ENCODE measurements at regions not wholly inside any gene's neighbourhood (a gene's known extent, or its start where the extent isn't known, plus 50 kb on each side); places are given as distances from the start of the nearest gene placed in this dataset.

DNA sequence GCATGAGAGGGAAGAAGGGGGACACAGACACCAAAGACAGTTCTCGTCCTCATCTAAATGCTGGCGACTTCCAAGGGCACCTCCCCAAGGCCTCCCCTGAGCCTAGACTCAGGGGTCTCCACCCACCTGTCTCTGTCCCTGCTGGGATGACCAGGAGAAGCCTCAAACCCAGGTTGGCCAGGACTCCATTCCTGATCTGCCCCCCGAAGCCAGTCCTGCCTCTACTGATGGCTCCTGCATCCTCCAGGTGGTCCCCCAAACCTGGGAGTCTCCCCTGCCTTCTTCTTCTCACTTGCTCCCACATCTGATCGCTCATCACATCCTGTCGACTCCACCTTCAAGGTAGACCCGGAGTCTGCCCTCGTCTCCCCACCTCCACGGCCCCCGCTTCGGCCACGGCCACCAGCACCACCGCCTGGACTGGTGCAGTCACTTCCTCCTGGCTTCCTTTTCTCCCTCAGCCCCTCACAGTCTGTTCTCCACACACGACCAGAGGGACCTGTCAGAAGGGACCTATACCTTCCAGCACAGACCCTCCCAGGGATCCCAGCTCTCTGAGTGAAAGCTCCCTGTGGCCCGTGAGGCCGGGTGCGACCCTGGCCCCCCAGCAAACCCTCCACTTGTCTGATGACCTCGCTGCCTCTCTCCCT, 92.1 kb downstream of the CEBPB start:
- H3K9ac ChIP-seq (ENCODE audit: low read length): no peak overlapping the region
- TF ChIP-seq, protein P1, sequence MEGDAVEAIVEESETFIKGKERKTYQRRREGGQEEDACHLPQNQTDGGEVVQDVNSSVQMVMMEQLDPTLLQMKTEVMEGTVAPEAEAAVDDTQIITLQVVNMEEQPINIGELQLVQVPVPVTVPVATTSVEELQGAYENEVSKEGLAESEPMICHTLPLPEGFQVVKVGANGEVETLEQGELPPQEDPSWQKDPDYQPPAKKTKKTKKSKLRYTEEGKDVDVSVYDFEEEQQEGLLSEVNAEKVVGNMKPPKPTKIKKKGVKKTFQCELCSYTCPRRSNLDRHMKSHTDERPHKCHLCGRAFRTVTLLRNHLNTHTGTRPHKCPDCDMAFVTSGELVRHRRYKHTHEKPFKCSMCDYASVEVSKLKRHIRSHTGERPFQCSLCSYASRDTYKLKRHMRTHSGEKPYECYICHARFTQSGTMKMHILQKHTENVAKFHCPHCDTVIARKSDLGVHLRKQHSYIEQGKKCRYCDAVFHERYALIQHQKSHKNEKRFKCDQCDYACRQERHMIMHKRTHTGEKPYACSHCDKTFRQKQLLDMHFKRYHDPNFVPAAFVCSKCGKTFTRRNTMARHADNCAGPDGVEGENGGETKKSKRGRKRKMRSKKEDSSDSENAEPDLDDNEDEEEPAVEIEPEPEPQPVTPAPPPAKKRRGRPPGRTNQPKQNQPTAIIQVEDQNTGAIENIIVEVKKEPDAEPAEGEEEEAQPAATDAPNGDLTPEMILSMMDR (IDR thresholded peaks at IDR 0.05; ENCODE audit: low read depth, low read length): no peak
- TF ChIP-seq EZH2phosphoT487 (IDR thresholded peaks at IDR 0.05; ENCODE audit: low read depth): no peak
- H3K27ac ChIP-seq (ENCODE audit: low read length): no peak overlapping the region
- H3K4me2 ChIP-seq (ENCODE audit: low read length): no peak overlapping the region
- peaks cover 32% of the 10 kb centered on the region for H3K4me1 ChIP-seq (ENCODE audit: low read length)
- 0 out of 2 replicates have a peak, but pooled peaks cover 3% of the 10 kb centered on the region for H3K27me3 ChIP-seq (ENCODE audit: low read depth, low read length)
- H3K36me3 ChIP-seq (replicated peaks; ENCODE audit: low read depth, low read length): no peaks in the 10 kb centered on the region
- no peaks in the 10 kb centered on the region for H3K9me3 ChIP-seq (ENCODE audit: insufficient read depth, low read length)
- H3K4me3 ChIP-seq (ENCODE audit: low read length): no peak overlapping the region
- H2AFZ ChIP-seq (ENCODE audit: low read depth, low read length): no peak overlapping the region
- no peaks in the 10 kb centered on the region for H3K79me2 ChIP-seq (ENCODE audit: low read length)
- no peaks in the 10 kb centered on the region for H4K20me1 ChIP-seq (ENCODE audit: insufficient read depth, low read length)

DNA sequence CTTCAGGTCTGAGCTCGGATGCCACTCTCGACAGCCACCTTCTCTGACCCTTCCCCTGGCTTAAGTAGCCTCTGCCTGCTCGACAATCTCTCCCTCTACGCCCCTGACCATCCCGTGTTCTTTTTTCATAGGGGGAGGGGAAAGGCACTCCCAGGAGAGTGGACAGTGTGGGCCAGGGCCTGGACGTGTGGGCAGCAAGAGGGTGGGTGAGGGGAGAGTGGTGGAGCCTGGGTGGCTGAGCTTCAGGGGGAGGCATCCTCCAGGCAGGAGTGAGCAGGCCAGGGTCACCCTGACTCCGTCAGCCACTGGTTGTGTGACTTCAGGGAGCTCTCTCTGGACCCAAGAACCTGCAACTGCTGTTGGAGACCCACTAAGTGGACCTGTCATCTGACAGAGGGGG, 92.7 kb downstream of the CEBPB start:
- Histone ChIP-seq H3K9me3 (ENCODE audit: insufficient read depth, low read length) (no peaks in the 10 kb centered on the region), H2AFZ (ENCODE audit: low read depth, low read length) (no peak overlapping the region), H3K4me3 (ENCODE audit: low read length) (no peak overlapping the region), H3K79me2 (ENCODE audit: low read length) (no peaks in the 10 kb centered on the region), H3K27me3 (ENCODE audit: low read depth, low read length) (0 out of 2 replicates have a peak, but pooled peaks cover 5% of the 10 kb centered on the region), H3K36me3 (replicated peaks; ENCODE audit: low read depth, low read length) (no peaks in the 10 kb centered on the region), H3K27ac (ENCODE audit: low read length) (no peak overlapping the region), H4K20me1 (ENCODE audit: insufficient read depth, low read length) (no peaks in the 10 kb centered on the region), H3K4me2 (ENCODE audit: low read length) (no peak overlapping the region), H3K9ac (ENCODE audit: low read length) (no peak overlapping the region), H3K4me1 (ENCODE audit: low read length) (peaks cover 32% of the 10 kb centered on the region)
- TF ChIP-seq, protein P1 (IDR thresholded peaks at IDR 0.05; ENCODE audit: low read depth, low read length): no peak
- TF ChIP-seq EZH2phosphoT487 (IDR thresholded peaks at IDR 0.05; ENCODE audit: low read depth): no peak

DNA sequence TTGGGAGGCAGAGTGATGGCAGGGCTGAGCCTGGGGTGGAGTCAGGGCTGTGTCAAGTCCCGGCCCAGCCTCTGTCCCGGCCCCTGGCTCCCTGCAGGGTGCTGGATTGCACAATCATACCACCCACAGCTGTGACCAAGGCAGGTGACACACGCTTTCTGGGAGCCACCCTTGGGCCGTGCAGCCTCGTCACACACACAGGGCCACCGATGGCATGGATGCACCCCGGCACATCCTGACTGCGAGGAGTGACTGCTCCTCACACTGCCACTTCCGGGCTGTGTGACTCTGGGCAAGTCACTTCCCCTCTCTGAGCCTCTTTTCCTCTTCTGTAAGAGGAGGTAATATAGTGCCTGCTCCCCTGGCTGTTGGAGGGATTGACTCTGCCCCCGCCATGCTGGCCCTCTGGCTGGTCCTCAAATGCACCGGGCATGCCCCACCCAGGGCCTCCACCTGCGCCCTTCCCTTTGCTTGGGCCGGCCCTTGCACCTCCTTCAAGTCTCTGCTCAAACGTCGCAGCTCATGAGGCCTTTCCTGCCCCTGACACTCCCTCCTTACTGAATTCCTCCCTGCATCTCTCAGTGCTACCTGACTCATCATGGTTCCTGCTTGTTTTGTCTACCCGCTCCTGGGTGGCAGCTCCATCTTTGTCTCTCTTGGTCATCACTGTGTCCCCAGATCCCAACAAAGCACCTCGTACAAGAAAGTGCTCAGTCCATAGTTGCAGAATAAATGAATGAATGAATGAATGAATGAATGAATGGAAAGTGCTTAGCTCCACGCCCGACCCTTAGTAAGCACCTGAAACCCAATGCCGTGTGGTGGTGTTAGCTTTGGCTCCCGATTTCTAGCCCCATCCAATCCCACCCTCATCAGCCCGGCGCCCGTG, 93.5 kb downstream of the CEBPB start:
- Histone ChIP-seq H3K36me3 (replicated peaks; ENCODE audit: low read depth, low read length) (no peaks in the 10 kb centered on the region), H3K79me2 (ENCODE audit: low read length) (no peaks in the 10 kb centered on the region), H3K9ac (ENCODE audit: low read length) (no peak overlapping the region), H2AFZ (ENCODE audit: low read depth, low read length) (no peak overlapping the region), H3K4me2 (ENCODE audit: low read length) (no peak overlapping the region), H4K20me1 (ENCODE audit: insufficient read depth, low read length) (no peaks in the 10 kb centered on the region), H3K4me3 (ENCODE audit: low read length) (no peak overlapping the region), H3K9me3 (ENCODE audit: insufficient read depth, low read length) (no peaks in the 10 kb centered on the region), H3K4me1 (ENCODE audit: low read length) (peaks cover 32% of the 10 kb centered on the region), H3K27ac (ENCODE audit: low read length) (no peak overlapping the region), H3K27me3 (ENCODE audit: low read depth, low read length) (0 out of 2 replicates have a peak, but pooled peaks cover 5% of the 10 kb centered on the region)
- TF ChIP-seq, protein P1 (IDR thresholded peaks at IDR 0.05; ENCODE audit: low read depth, low read length): no peak
- no peak for TF ChIP-seq EZH2phosphoT487 (IDR thresholded peaks at IDR 0.05; ENCODE audit: low read depth)

DNA sequence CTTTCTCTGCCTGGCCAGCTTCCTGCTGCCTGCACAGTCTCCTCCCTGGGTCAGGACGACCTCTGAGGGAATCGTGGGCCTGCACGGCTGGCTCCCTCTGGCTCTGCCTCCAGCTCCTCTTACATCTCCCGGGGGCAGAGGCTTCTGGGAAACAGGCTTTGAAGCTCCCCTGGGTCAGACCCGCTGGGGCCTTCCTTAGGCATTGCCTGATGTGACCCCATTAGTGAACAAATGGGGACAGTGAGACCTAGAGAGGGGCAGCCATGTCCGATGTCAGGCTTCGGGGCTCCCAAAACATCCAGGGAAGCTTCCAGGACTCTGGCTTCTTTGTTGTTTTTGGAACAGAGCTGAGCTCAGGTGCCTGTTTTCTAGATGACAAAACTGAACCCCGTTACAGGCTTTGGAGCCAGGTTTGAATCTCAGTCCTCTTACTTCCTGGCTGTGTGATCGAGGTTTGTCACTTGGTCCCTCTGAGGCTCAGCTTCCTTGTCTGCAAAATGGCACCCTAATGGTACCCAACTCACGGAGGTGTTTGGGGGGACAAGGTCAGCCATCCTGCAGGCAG, 94.3 kb downstream of the CEBPB start:
- Histone ChIP-seq H3K27me3 (ENCODE audit: low read depth, low read length) (0 out of 2 replicates have a peak, but pooled peaks cover 5% of the 10 kb centered on the region), H3K27ac (ENCODE audit: low read length) (peak overlapping the region; percentile 64), H3K36me3 (replicated peaks; ENCODE audit: low read depth, low read length) (no peaks in the 10 kb centered on the region), H2AFZ (ENCODE audit: low read depth, low read length) (peak overlapping the region; percentile 84), H3K4me1 (ENCODE audit: low read length) (peaks cover 32% of the 10 kb centered on the region), H3K79me2 (ENCODE audit: low read length) (no peaks in the 10 kb centered on the region), H3K4me2 (ENCODE audit: low read length) (peak overlapping the region; percentile 91), H3K9ac (ENCODE audit: low read length) (peak overlapping the region; percentile 56; the same call in 1 of the 2 replicates), H4K20me1 (ENCODE audit: insufficient read depth, low read length) (no peaks in the 10 kb centered on the region), H3K4me3 (ENCODE audit: low read length) (peak overlapping the region; percentile 78), H3K9me3 (ENCODE audit: insufficient read depth, low read length) (no peaks in the 10 kb centered on the region)
- TF ChIP-seq, protein P1 (IDR thresholded peaks at IDR 0.05; ENCODE audit: low read depth, low read length): no peak
- TF ChIP-seq EZH2phosphoT487 (IDR thresholded peaks at IDR 0.05; ENCODE audit: low read depth): no peak
